KMS-11 (cell line): ENCODE measurements at regions not wholly inside any gene's neighbourhood (a gene's known extent, or its start where the extent isn't known, plus 50 kb on each side); places are given as distances from the start of the nearest gene placed in this dataset.
"Not testable (repeated sequence)": the region's sequence is repeated elsewhere in the genome, so short reads cannot be mapped to it uniquely, and the experiment has no call there.

Experiments
- H2AFZ ChIP-seq: fragments of 200-600 bp; sonication (generic); 2 replicates; pipeline ENCODE4 v1.6.1; 2016; ENCODE audit warnings: antibody characterized with exemption, mixed run types, low read depth
- H3K27ac ChIP-seq: fragments of 200-600 bp; sonication (generic); 2 replicates; pipeline ENCODE4 v1.6.1; 2016; ENCODE audit warnings: mild to moderate bottlenecking, mixed run types
- H3K27me3 ChIP-seq: fragments of 200-600 bp; sonication (generic); 2 replicates; pipeline ENCODE4 v1.6.1; 2017; ENCODE audit warnings: mild to moderate bottlenecking, low read depth, mixed run types, moderate library complexity; ENCODE audit not compliant: insufficient read depth
- H3K36me3 ChIP-seq: fragments of 200-600 bp; sonication (generic); 2 replicates; pipeline ENCODE4 v1.6.1; 2017; ENCODE audit warnings: mild to moderate bottlenecking, mixed run types; ENCODE audit not compliant: insufficient read depth
- H3K4me1 ChIP-seq: fragments of 200-600 bp; sonication (generic); 2 replicates; pipeline ENCODE4 v1.6.1; 2016; ENCODE audit warnings: mild to moderate bottlenecking, low read depth, mixed run types; ENCODE audit not compliant: poor library complexity, severe bottlenecking
- H3K4me2 ChIP-seq: fragments of 200-600 bp; sonication (generic); 2 replicates; pipeline ENCODE4 v1.7.0; 2016; ENCODE audit warnings: mild to moderate bottlenecking, mixed run types
- H3K4me3 ChIP-seq: fragments of 200-600 bp; sonication (generic); IDR thresholded peaks from 2 replicates; pipeline ENCODE4 v1.6.1; 2017; ENCODE audit warnings: low read depth, low read length, mixed read lengths; ENCODE audit not compliant: insufficient read depth
- H3K79me2 ChIP-seq: fragments of 200-600 bp; sonication (generic); 2 replicates; pipeline ENCODE4 v1.6.1; 2016; ENCODE audit warnings: low read depth, mixed run types; ENCODE audit not compliant: insufficient read depth
- H3K9ac ChIP-seq: fragments of 200-600 bp; sonication (generic); 2 replicates; pipeline ENCODE4 v1.6.1; 2016; ENCODE audit warnings: mild to moderate bottlenecking, mixed run types
- H4K20me1 ChIP-seq: fragments of 200-600 bp; sonication (generic); 2 replicates; pipeline ENCODE4 v1.6.1; 2016; ENCODE audit warnings: mild to moderate bottlenecking, mixed run types; ENCODE audit not compliant: insufficient read depth
- CTCF ChIP-seq: fragments of 200-600 bp; sonication (generic); conservative IDR thresholded peaks from 2 replicates; pipeline ENCODE4 v1.6.1; 2017; ENCODE audit warnings: low read depth, mild to moderate bottlenecking, antibody characterized with exemption, low read length, moderate library complexity, mixed read lengths

DNA sequence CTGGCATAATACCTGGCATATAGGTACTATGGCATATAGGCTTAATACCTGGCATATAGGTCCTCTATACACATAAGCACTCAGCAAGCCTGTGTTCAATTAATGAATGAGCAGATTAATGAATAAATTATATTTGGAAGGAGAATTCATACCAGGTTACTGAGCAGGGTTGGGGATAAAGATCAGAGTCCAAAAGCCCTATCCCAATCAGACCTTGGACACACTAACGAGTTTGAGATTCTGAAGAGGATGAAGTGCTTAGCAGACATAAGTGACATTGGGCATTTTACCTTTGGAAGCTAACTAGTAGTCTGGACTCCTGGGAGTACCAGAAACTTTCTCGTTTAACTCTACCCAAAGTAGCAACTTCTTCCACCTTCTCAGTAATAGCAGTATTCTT, 63.3 kb upstream of the ARHGAP29 start:
- Histone ChIP-seq H3K4me3 (no peak overlapping the region), H2AFZ (no peak overlapping the region), H3K4me1 (no peaks in the 10 kb centered on the region), H3K27ac (no peak overlapping the region), H3K27me3 (no peaks in the 10 kb centered on the region), H3K4me2 (no peak overlapping the region), H3K79me2 (no peaks in the 10 kb centered on the region), H4K20me1 (no peaks in the 10 kb centered on the region), H3K36me3 (no peaks in the 10 kb centered on the region), H3K9ac (no peak overlapping the region)
- TF ChIP-seq CTCF, result no peak

- no peak for TF ChIP-seq CTCF
Observed at GRCh38 chr1:94299627-94300553, 62.5 kb upstream of the ARHGAP29 start.

DNA sequence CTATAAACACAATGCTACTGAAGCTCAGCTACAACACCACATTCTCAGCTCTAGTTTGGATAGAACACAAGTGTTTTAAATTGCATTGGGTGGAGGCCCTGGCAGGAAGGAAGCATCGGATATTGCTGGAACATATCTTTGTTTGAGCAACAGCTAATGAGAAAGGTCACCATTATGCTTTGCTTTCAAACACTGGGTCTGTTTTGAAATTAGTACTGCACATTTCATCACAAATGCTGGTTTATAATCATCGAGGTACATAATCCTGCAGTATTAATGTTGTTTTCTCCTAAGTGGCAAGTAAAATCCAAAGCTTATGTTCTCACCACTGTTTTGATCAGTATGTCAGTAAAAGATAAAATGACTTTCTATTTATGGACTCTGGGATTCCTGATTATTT, 61.5 kb upstream of the ARHGAP29 start:
- no peaks in the 10 kb centered on the region for H3K36me3 ChIP-seq

More at GRCh38 chr1:94299627-94300553, 62.5 kb upstream of the ARHGAP29 start:
- Histone ChIP-seq H3K79me2 (no peaks in the 10 kb centered on the region), H3K27me3 (no peaks in the 10 kb centered on the region), H2AFZ (no peak overlapping the region), H3K4me1 (no peaks in the 10 kb centered on the region), H3K27ac (no peak overlapping the region), H3K4me3 (no peak overlapping the region), H3K4me2 (no peak overlapping the region), H4K20me1 (no peaks in the 10 kb centered on the region), H3K9ac (no peak overlapping the region), H3K36me3 (no peaks in the 10 kb centered on the region)

GRCh38 chr1:94296018-94296417, 58.6 kb upstream of the ARHGAP29 start:
- no peaks in the 10 kb centered on the region for H3K79me2 ChIP-seq
- no peak overlapping the region for H3K27ac ChIP-seq
- H3K4me2 ChIP-seq, result no peak overlapping the region
- H3K4me3 ChIP-seq, result no peak overlapping the region
- H3K9ac ChIP-seq, result no peak overlapping the region
- no peaks in the 10 kb centered on the region for H3K36me3 ChIP-seq
- no peak overlapping the region for H2AFZ ChIP-seq
- H3K27me3 ChIP-seq, result no peaks in the 10 kb centered on the region
- H4K20me1 ChIP-seq, result no peaks in the 10 kb centered on the region
- no peaks in the 10 kb centered on the region for H3K4me1 ChIP-seq
- TF ChIP-seq CTCF, result no peak

More for the DNA sequence above, 61.5 kb upstream of the ARHGAP29 start:
- H3K79me2 ChIP-seq, result no peaks in the 10 kb centered on the region
- no peak overlapping the region for H3K4me3 ChIP-seq
- no peak overlapping the region for H2AFZ ChIP-seq
- TF ChIP-seq CTCF, result no peak
- no peaks in the 10 kb centered on the region for H3K27me3 ChIP-seq
- no peak overlapping the region for H3K27ac ChIP-seq
- no peaks in the 10 kb centered on the region for H4K20me1 ChIP-seq
- H3K4me1 ChIP-seq, result no peaks in the 10 kb centered on the region
- no peak overlapping the region for H3K9ac ChIP-seq
- no peak overlapping the region for H3K4me2 ChIP-seq

GRCh38 chr1:94292978-94293377, 55.6 kb upstream of the ARHGAP29 start:
- H3K9ac ChIP-seq, H3K27me3 ChIP-seq, H4K20me1 ChIP-seq, H3K4me1 ChIP-seq, H2AFZ ChIP-seq, H3K36me3 ChIP-seq, H3K79me2 ChIP-seq, H3K4me2 ChIP-seq, H3K4me3 ChIP-seq, H3K27ac ChIP-seq: not testable (repeated sequence)

DNA sequence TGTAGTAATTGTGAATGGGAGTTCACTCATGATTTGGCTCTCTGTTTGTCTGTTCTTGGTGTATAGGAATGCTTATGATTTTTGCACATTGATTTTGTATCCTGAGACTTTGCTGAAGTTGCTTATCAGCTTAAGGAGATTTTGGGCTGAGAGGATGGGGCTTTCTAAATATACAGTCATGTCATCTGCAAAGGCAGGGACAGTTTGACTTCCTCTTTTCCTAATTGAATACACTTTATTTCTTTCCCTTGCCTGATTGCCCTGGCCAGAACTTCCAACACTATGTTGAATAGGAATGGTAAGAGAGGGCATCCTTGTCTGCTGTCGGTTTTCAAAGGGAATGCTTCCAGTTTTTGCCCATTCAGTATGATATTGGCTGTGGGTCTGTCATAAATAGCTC, 51.9 kb upstream of the ARHGAP29 start:
- peaks cover 11% of the 10 kb centered on the region for H3K4me1 ChIP-seq
- H3K79me2 ChIP-seq, result not testable (repeated sequence)

More for the DNA sequence above, 51.9 kb upstream of the ARHGAP29 start:
- not testable (repeated sequence) for H3K4me3 ChIP-seq, H2AFZ ChIP-seq, H4K20me1 ChIP-seq, H3K36me3 ChIP-seq, H3K4me2 ChIP-seq, H3K27me3 ChIP-seq, H3K9ac ChIP-seq, H3K27ac ChIP-seq
